HCT116 (cell line): ENCODE measurements at regions not wholly inside any gene's neighbourhood (a gene's known extent, or its start where the extent isn't known, plus 50 kb on each side); places are given as distances from the start of the nearest gene placed in this dataset.
A peak's percentile ranks its signal among the peaks of the same experiment; 100 is the strongest.

ENCODE experiments used
- ATAC-seq: fragments of 200-7000 bp; cut with Tn5 transposase; 2 replicates; pipeline ENCODE4 v1.9.1; 2020; ENCODE audit warnings: mild to moderate bottlenecking, moderate library complexity
- BruUV-seq: library from RNA; stranded (reverse); fragments of 400-500 nt; replicated peaks from 2 replicates; lab custom pipeline; 2021; lab: Mats Ljungman, UMichigan
- CTCF ChIA-PET: fragments of 300-600 bp; sonication (Branson Sonifier 250); formaldehyde crosslinking; loops from one replicate; lab custom pipeline; 2021; ENCODE audit warnings: antibody characterized with exemption; lab: Charles Lee
- POLR2A ChIA-PET: fragments of 300-600, 350-600 bp; sonication (Branson Sonifier 250); formaldehyde crosslinking; loops from one replicate; lab custom pipeline; 2021; ENCODE audit warnings: antibody characterized with exemption; lab: Charles Lee
- RAD21 ChIA-PET, 2 experiments: fragments of 300-600 bp; sonication (Branson Sonifier 250); formaldehyde crosslinking; loops; one replicate each; lab custom pipeline; 2023; ENCODE audit warnings: low total read pairs in 2 of 2; ENCODE audit not compliant: uncharacterized antibody in 2 of 2, unreplicated experiment in 2 of 2, low non-redundant PET in 1 of 2; lab: Charles Lee
- DNase-seq: peaks from one replicate; pipeline ENCODE4 v3.0.0-alpha.2; 2010; ENCODE audit warnings: low read depth, low spot score
- H2AFZ ChIP-seq: fragments of 200-600 bp; shearing (Covaris generic), sonication (generic); 2 replicates; pipeline ENCODE4 v1.6.1; 2017; ENCODE audit warnings: low read depth, mixed run types, mixed read lengths, antibody characterized with exemption, low read length; ENCODE audit not compliant: poor library complexity, severe bottlenecking
- H3K27ac ChIP-seq: 2 replicates; pipeline ENCODE4 v1.5.1; 2012; ENCODE audit warnings: low read depth, low read length
- H3K27me3 ChIP-seq: fragments of 200-600 bp; sonication (generic); 2 replicates; pipeline ENCODE4 v1.6.1; 2016; ENCODE audit warnings: mixed run types, low read length, mixed read lengths; ENCODE audit not compliant: insufficient read depth
- H3K36me3 ChIP-seq, 2 experiments: fragments of 200-500 bp in 1 of 2; fragments of 200-600 bp in 1 of 2; sonication (Bioruptor generic) in 1 of 2; sonication (generic) in 1 of 2; 2 replicates each; pipeline versions ENCODE4 v1.5.1 to v1.6.1; 2014 to 2016; ENCODE audit warnings: low read length in 2 of 2, inconsistent platforms in 1 of 2, mixed read lengths in 1 of 2, mixed run types in 1 of 2; ENCODE audit not compliant: insufficient read depth in 2 of 2, control insufficient read depth in 1 of 2
- H3K4me1 ChIP-seq, 2 experiments: fragments of 200-600 bp in 1 of 2; sonication (generic) in 1 of 2; 2 replicates each; pipeline versions ENCODE4 v1.5.1 to v1.6.1; 2012 to 2017; ENCODE audit warnings: low read length in 2 of 2, inconsistent platforms in 1 of 2, mild to moderate bottlenecking in 1 of 2, mixed read lengths in 1 of 2, mixed run types in 1 of 2, moderate library complexity in 1 of 2; ENCODE audit not compliant: insufficient read depth in 2 of 2, control insufficient read depth in 1 of 2
- H3K4me2 ChIP-seq: fragments of 200-600 bp; sonication (generic); 2 replicates; pipeline ENCODE4 v1.6.1; 2017; ENCODE audit warnings: mixed run types, low read length, mixed read lengths
- H3K4me3 ChIP-seq, 2 experiments: fragments of 200-600 bp in 1 of 2; sonication (generic) in 1 of 2; replicated peaks in 1 of 2; 2 replicates each; pipeline ENCODE4 v1.5.1; 2011 to 2016; ENCODE audit warnings: low read length in 2 of 2, control low read depth in 1 of 2, low read depth in 1 of 2, mild to moderate bottlenecking in 1 of 2, mixed read lengths in 1 of 2, mixed run types in 1 of 2
- H3K79me2 ChIP-seq: fragments of 200-600 bp; sonication (generic); 2 replicates; pipeline ENCODE4 v1.6.1; 2017; ENCODE audit warnings: mild to moderate bottlenecking, mixed run types, low read length, moderate library complexity, mixed read lengths; ENCODE audit not compliant: insufficient read depth
- H3K9ac ChIP-seq: fragments of 200-600 bp; sonication (generic); 2 replicates; pipeline ENCODE4 v1.6.1; 2016; ENCODE audit warnings: low read length, mixed read lengths
- H3K9me2 ChIP-seq: fragments of 200-600 bp; sonication (generic), shearing (Covaris generic); 2 replicates; pipeline ENCODE4 v1.6.1; 2017; ENCODE audit warnings: mixed run types, mild to moderate bottlenecking, moderate library complexity; ENCODE audit not compliant: insufficient read depth
- H3K9me3 ChIP-seq, 2 experiments: fragments of 200-500 bp in 1 of 2; fragments of 200-600 bp in 1 of 2; sonication (Bioruptor generic) in 1 of 2; sonication (generic) in 1 of 2; 2 replicates each; pipeline ENCODE4 v1.6.1; 2014 to 2017; ENCODE audit warnings: low read length in 2 of 2, mixed read lengths in 2 of 2, inconsistent platforms in 1 of 2, low read depth in 1 of 2, mild to moderate bottlenecking in 1 of 2, mixed run types in 1 of 2, moderate library complexity in 1 of 2; ENCODE audit not compliant: control insufficient read depth in 1 of 2, insufficient read depth in 1 of 2
- H4K20me1 ChIP-seq: fragments of 200-600 bp; sonication (generic), shearing (Covaris generic); 2 replicates; pipeline ENCODE4 v1.6.1; 2017; ENCODE audit warnings: mixed run types, mild to moderate bottlenecking, moderate library complexity; ENCODE audit not compliant: insufficient read depth
- ATF3 ChIP-seq: IDR thresholded peaks from 2 replicates; pipeline ENCODE4 v1.6.1; 2012
- CTCF ChIP-seq, 3 experiments: fragments of 200-600 bp in 1 of 3; sonication (generic) in 1 of 3; IDR thresholded peaks in 2 of 3; conservative IDR thresholded peaks in 1 of 3; 2 replicates each; pipeline ENCODE4 v1.5.1; 2012 to 2017; ENCODE audit warnings: low read depth in 2 of 3, low read length in 2 of 3, antibody characterized with exemption in 1 of 3, borderline replicate concordance in 1 of 3, control low read depth in 1 of 3, mild to moderate bottlenecking in 1 of 3, mixed read lengths in 1 of 3, mixed run types in 1 of 3, moderate library complexity in 1 of 3; ENCODE audit not compliant: insufficient read depth in 1 of 3
- EGR1 ChIP-seq: IDR thresholded peaks from 2 replicates; pipeline ENCODE4 v1.6.1; 2012; ENCODE audit warnings: low read depth
- POLR2AphosphoS5 ChIP-seq: IDR thresholded peaks from 2 replicates; pipeline ENCODE4 v1.6.1; 2011; ENCODE audit warnings: mild to moderate bottlenecking, low read depth, low read length, moderate library complexity
- YY1 ChIP-seq: IDR thresholded peaks from 2 replicates; pipeline ENCODE4 v1.6.1; 2011; ENCODE audit warnings: low read length, low read depth, moderate library complexity, mild to moderate bottlenecking; ENCODE audit not compliant: insufficient replicate concordance; ENCODE audit errors: extremely low read depth
- intact Hi-C: fragments of 100-400 bp; cut with micrococcal nuclease; formaldehyde crosslinking; loops from 2 replicates; pipeline ENCODE4 v1.10.0; 2022
- TF ChIP-seq, protein P1 (sequence below): IDR thresholded peaks from 2 replicates; pipeline ENCODE4 v1.6.1; 2011; ENCODE audit warnings: mild to moderate bottlenecking, low read length, moderate library complexity; ENCODE audit not compliant: insufficient replicate concordance; ENCODE audit errors: extremely low read depth
- TF ChIP-seq, protein P2 (sequence below): IDR thresholded peaks from 2 replicates; pipeline ENCODE4 v1.6.1; 2012

DNA sequence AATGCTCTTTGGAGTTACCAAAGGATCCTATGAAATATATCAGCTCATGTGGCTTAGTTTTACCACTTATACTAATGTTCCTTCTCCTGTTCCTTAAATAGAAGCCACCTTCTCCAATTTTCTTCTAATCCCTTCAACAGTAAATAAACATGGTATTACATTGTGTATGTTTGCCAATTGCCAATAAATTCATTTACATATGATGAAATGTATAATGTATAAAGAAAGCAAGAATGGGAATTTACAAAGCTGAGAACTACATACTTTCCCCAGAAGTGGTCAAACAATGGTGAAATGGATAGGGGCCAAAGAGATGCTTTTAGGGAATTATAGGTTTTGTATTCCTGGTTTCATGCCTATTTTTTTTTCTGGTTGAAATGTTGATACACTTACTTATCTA, 894.2 kb upstream of the CRIM1 start (continued):
- TF ChIP-seq ATF3 (no peak), POLR2AphosphoS5 (no peak), YY1 (no peak), EGR1 (no peak)
- TF ChIP-seq, protein P1, sequence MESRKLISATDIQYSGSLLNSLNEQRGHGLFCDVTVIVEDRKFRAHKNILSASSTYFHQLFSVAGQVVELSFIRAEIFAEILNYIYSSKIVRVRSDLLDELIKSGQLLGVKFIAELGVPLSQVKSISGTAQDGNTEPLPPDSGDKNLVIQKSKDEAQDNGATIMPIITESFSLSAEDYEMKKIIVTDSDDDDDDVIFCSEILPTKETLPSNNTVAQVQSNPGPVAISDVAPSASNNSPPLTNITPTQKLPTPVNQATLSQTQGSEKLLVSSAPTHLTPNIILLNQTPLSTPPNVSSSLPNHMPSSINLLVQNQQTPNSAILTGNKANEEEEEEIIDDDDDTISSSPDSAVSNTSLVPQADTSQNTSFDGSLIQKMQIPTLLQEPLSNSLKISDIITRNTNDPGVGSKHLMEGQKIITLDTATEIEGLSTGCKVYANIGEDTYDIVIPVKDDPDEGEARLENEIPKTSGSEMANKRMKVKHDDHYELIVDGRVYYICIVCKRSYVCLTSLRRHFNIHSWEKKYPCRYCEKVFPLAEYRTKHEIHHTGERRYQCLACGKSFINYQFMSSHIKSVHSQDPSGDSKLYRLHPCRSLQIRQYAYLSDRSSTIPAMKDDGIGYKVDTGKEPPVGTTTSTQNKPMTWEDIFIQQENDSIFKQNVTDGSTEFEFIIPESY = no peak

DNA sequence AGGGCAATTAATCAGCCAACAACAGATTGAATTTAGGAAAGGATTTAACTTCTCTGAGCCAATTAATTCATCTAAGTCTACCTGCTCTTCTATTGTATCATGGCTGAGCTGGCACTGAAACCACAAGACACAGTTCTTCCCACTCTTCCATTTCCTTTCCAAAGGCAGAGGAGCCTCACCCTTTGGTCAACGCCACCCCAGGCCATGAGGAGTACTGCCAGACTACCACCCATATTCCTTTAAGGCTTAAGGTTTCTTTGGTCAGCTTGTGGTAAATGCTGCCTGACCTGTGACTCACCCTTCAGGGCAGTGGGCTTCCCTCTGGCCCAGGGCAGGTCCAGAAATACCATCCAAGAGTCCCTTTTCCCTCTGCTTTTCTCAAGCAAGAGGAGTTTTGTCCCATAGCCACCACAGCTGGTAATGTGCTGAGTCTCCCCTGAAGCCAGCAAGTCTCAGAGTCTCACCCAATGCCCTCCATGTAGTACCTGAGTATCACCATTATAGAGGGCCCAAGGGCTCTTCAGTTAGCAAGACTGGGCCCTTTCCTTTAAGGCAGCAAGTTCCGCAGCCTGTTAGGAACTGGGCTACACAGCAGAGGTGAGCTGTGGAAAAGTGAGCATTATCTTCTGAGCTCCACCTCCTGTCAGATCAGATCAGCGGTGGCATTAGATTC, 900.5 kb upstream of the CRIM1 start:
- no peaks in the 10 kb centered on the region for H4K20me1 ChIP-seq
- no peak overlapping the region for H3K27ac ChIP-seq
- peaks cover 0 to 9% of the 10 kb centered on the region in 2 experiments; a peak in 3 of 4 replicates for H3K9me3 ChIP-seq
- ATAC-seq = peak; percentile 46; the same call in 1 of the 2 replicates
- no peaks in the 10 kb centered on the region for H3K9me2 ChIP-seq
- no peaks in the 10 kb centered on the region for H3K36me3 ChIP-seq
- no peak overlapping the region for H2AFZ ChIP-seq
- POLR2A ChIA-PET = no interaction called here
- TF ChIP-seq, protein P2, sequence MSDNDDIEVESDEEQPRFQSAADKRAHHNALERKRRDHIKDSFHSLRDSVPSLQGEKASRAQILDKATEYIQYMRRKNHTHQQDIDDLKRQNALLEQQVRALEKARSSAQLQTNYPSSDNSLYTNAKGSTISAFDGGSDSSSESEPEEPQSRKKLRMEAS = no peak
- peak in 1 of 3 experiments; percentile 18; a peak in 1 of 6 replicates for TF ChIP-seq CTCF (IDR thresholded peaks at IDR 0.05 in 2 of 3, conservative IDR thresholded peaks at IDR 0.05 in 1 of 3; ENCODE audit: borderline replicate concordance in 1 of 3, insufficient read depth in 1 of 3, low read depth in 2 of 3, low read length in 2 of 3)
- H3K27me3 ChIP-seq = no peaks in the 10 kb centered on the region
- no peak overlapping the region for H3K4me2 ChIP-seq
- H3K4me3 ChIP-seq = no peak overlapping the region
- intact Hi-C loops = no loop called here
- CTCF ChIA-PET = no interaction called here
- no peak overlapping the region for H3K9ac ChIP-seq
- DNase-seq = peak; percentile 2
- RAD21 ChIA-PET = no interaction called here
- H3K4me1 ChIP-seq = no peaks in the 10 kb centered on the region
- no TSS peak for BruUV-seq
- no peaks in the 10 kb centered on the region for H3K79me2 ChIP-seq
